Neural crest cell (in vitro differentiated cells): ENCODE measurements at regions not wholly inside any gene's neighbourhood (a gene's known extent, or its start where the extent isn't known, plus 50 kb on each side); places are given as distances from the start of the nearest gene placed in this dataset.

Experiments
- DNase-seq: peaks from one replicate; pipeline ENCODE4 v3.0.0; 2021; ENCODE audit warnings: low read depth, mixed read lengths, low spot score
- H3K27ac Mint-ChIP-seq: one replicate; pipeline ENCODE4 v1.8.0; 2021; ENCODE audit warnings: mild to moderate bottlenecking, mixed read lengths; ENCODE audit not compliant: unreplicated experiment
- H3K27me3 Mint-ChIP-seq: 2 replicates; pipeline ENCODE4 v1.8.0; 2021; ENCODE audit warnings: low read depth, mild to moderate bottlenecking, mixed read lengths
- H3K36me3 Mint-ChIP-seq: 2 replicates; pipeline ENCODE4 v1.8.0; 2021; ENCODE audit warnings: low read depth, mild to moderate bottlenecking, mixed read lengths
- H3K4me1 Mint-ChIP-seq: 2 replicates; pipeline ENCODE4 v1.8.0; 2021; ENCODE audit warnings: mixed read lengths
- H3K4me3 Mint-ChIP-seq: one replicate; pipeline ENCODE4 v1.8.0; 2021; ENCODE audit warnings: mild to moderate bottlenecking, mixed read lengths
- H3K9me3 Mint-ChIP-seq: 2 replicates; pipeline ENCODE4 v1.8.0; 2021; ENCODE audit warnings: mixed read lengths
- TF ChIP-seq, protein P1 (sequence below): fragments of 200-600 bp; sonication (generic); conservative IDR thresholded peaks from 2 replicates; pipeline ENCODE4 v1.5.0; 2021; ENCODE audit warnings: antibody characterized with exemption, mild to moderate bottlenecking

DNA sequence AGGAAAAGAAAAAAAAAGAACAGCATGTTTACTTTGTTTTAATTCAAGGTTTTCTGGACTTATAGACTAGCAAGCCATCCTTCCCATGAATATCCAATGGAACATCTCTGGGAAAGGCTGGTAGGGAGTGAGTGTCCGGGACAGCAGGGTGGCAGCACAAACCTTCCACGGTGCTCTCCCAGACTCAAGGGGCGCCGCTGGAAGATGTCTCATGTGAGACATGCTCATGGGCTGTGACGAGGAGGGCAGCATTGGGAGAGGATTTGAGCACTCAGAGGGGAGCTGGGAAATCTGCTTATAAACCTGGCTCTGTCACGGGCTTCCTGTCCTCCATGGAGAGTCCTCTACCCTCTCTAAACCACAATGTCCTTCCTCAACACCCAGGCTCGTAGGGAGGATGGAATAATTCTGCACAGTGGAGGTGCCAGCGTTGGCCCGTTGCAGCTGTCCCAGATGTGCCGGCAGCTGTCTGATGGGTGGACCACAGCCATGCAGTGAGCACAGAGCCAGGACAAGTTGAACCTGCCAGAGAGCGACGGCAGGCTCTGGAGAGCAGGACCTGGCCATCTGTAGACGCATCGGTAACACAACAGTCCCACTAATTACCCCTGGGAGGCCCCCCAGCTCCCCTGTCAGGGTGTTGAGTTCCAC is 100.1 kb upstream of the IGSF21 start:
- peaks cover 65% of the 10 kb centered on the region for H3K27me3 Mint-ChIP-seq
- TF ChIP-seq, protein P1, sequence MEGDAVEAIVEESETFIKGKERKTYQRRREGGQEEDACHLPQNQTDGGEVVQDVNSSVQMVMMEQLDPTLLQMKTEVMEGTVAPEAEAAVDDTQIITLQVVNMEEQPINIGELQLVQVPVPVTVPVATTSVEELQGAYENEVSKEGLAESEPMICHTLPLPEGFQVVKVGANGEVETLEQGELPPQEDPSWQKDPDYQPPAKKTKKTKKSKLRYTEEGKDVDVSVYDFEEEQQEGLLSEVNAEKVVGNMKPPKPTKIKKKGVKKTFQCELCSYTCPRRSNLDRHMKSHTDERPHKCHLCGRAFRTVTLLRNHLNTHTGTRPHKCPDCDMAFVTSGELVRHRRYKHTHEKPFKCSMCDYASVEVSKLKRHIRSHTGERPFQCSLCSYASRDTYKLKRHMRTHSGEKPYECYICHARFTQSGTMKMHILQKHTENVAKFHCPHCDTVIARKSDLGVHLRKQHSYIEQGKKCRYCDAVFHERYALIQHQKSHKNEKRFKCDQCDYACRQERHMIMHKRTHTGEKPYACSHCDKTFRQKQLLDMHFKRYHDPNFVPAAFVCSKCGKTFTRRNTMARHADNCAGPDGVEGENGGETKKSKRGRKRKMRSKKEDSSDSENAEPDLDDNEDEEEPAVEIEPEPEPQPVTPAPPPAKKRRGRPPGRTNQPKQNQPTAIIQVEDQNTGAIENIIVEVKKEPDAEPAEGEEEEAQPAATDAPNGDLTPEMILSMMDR: no peak
- no peak overlapping the region for H3K4me3 Mint-ChIP-seq
- no peak for DNase-seq
- no peaks in the 10 kb centered on the region for H3K9me3 Mint-ChIP-seq
- no peaks in the 10 kb centered on the region for H3K4me1 Mint-ChIP-seq
- H3K27ac Mint-ChIP-seq: no peak overlapping the region
- H3K36me3 Mint-ChIP-seq: no peaks in the 10 kb centered on the region

GRCh38 chr1:18008081-18008480 is 99.5 kb upstream of the IGSF21 start:
- no peaks in the 10 kb centered on the region for H3K4me1 Mint-ChIP-seq
- no peak for DNase-seq
- no peaks in the 10 kb centered on the region for H3K36me3 Mint-ChIP-seq
- no peak overlapping the region for H3K27ac Mint-ChIP-seq
- no peaks in the 10 kb centered on the region for H3K9me3 Mint-ChIP-seq
- TF ChIP-seq, protein P1: no peak
- H3K27me3 Mint-ChIP-seq: peaks cover 64% of the 10 kb centered on the region
- H3K4me3 Mint-ChIP-seq: no peak overlapping the region

GRCh38 chr1:18009055-18009454 is 98.5 kb upstream of the IGSF21 start:
- Mint-ChIP-seq H3K4me3 (no peak overlapping the region), H3K9me3 (no peaks in the 10 kb centered on the region), H3K27me3 (peaks cover 64% of the 10 kb centered on the region), H3K36me3 (no peaks in the 10 kb centered on the region), H3K27ac (no peak overlapping the region), H3K4me1 (no peaks in the 10 kb centered on the region)
- DNase-seq: no peak
- TF ChIP-seq, protein P1: no peak

DNA sequence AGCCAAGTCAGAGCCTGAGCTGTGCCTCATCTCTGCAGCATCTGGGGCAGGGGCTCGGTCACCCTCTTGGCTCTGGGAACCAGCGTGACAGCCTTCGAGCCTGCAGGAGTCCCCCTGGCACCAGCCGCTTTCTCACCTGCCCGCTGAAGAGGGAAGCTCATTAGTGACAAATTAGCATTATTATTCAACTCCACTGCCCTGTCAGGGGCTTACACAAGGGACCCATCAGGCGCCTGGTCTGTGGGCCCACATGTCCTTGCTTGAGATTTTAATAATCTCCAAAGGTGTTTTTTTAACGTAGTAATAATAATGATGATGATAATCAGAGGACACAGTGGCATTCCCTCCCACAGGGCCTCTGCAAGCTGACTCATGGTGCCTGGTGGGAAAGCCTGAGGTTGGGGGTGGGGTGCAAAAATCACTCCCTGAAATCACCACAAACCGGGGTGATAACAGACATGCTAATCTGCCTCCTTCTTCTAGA is 98.1 kb upstream of the IGSF21 start:
- no peak overlapping the region for H3K27ac Mint-ChIP-seq
- H3K36me3 Mint-ChIP-seq: no peaks in the 10 kb centered on the region
- H3K9me3 Mint-ChIP-seq: no peaks in the 10 kb centered on the region
- no peak for DNase-seq
- H3K4me1 Mint-ChIP-seq: no peaks in the 10 kb centered on the region
- peaks cover 63% of the 10 kb centered on the region for H3K27me3 Mint-ChIP-seq
- no peak overlapping the region for H3K4me3 Mint-ChIP-seq
- TF ChIP-seq, protein P1: no peak

DNA sequence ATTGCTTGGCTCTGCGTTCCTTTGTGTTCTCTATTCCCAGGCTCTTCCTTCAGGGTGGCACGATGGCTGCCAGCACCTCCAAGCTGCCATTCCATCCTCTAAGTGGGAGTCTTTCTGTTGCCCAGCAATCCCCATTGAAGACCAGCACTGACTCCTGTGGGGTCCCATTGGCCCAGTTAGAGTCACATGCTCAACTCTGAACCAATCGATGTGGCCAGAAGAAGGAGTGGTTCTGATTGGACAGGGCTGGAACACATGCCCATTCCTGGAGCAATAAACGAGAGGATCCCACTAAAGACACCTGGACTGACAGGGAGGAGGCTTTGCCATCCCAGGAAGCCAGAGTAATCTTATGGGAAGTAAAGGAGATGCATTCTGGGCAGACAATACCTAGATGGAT is 97.2 kb upstream of the IGSF21 start:
- Mint-ChIP-seq H3K4me3 (no peak overlapping the region), H3K4me1 (no peaks in the 10 kb centered on the region), H3K9me3 (no peaks in the 10 kb centered on the region)

More for the DNA sequence above, 97.2 kb upstream of the IGSF21 start:
- TF ChIP-seq, protein P1: no peak
- Mint-ChIP-seq H3K27me3 (peaks cover 66% of the 10 kb centered on the region), H3K27ac (no peak overlapping the region), H3K36me3 (no peaks in the 10 kb centered on the region)
- no peak for DNase-seq
